B cell (primary cell): ENCODE measurements at regions not wholly inside any gene's neighbourhood (a gene's known extent, or its start where the extent isn't known, plus 50 kb on each side); places are given as distances from the start of the nearest gene placed in this dataset.

Experiments
- ATAC-seq: fragments of 200-7000 bp; cut with Tn5 transposase; one replicate; pipeline ENCODE4 v1.10.0; 2021; ENCODE audit warnings: low read depth, mild to moderate bottlenecking, moderate number of reproducible peaks, moderate library complexity
- CTCF ChIA-PET: fragments of 350-600 bp; sonication (Branson Sonifier 250); formaldehyde crosslinking; loops from one replicate; lab custom pipeline; 2021; ENCODE audit warnings: antibody characterized with exemption, inconsistent platforms; lab: Charles Lee
- POLR2A ChIA-PET: fragments of 350-600 bp; sonication (Branson Sonifier 250); formaldehyde crosslinking; loops from one replicate; lab custom pipeline; 2021; ENCODE audit warnings: antibody characterized with exemption; lab: Charles Lee
- DNase-seq: peaks from one replicate; pipeline ENCODE4 v3.0.0; 2013
- H2AFZ ChIP-seq: 2 replicates; pipeline ENCODE4 v1.6.1; 2012; ENCODE audit warnings: mild to moderate bottlenecking, low read depth, low read length; ENCODE audit not compliant: insufficient read depth, poor library complexity, severe bottlenecking
- H3K27ac ChIP-seq, 2 donors: 1 replicate in 1 of 2; 2 replicates in 1 of 2; pipeline ENCODE4 v1.5.1; 2012 to 2013; ENCODE audit warnings: low read length in 2 of 2, mild to moderate bottlenecking in 2 of 2, moderate library complexity in 1 of 2
- H3K27me3 ChIP-seq, 4 experiments: fragments of 200-600 bp in 1 of 4; sonication (generic) in 1 of 4; replicated peaks in 1 of 4; 1 replicate in 2 of 4; 2 replicates in 2 of 4; pipeline versions ENCODE4 v1.6.1 to v1.7.0; 2013 to 2016; ENCODE audit warnings: low read length in 3 of 4, mild to moderate bottlenecking in 2 of 4, mixed read lengths in 1 of 4, moderate library complexity in 1 of 4; ENCODE audit not compliant: insufficient read depth in 4 of 4, control insufficient read depth in 3 of 4; ENCODE audit errors: control extremely low read depth in 1 of 4
- H3K36me3 ChIP-seq, 2 experiments: replicated peaks in 1 of 2; 1 replicate in 1 of 2; 2 replicates in 1 of 2; pipeline versions ENCODE4 v1.6.1 to v1.7.1; 2013; ENCODE audit warnings: low read length in 1 of 2; ENCODE audit not compliant: insufficient read depth in 2 of 2, control insufficient read depth in 1 of 2; ENCODE audit errors: control extremely low read depth in 1 of 2, extremely low read depth in 1 of 2
- H3K4me1 ChIP-seq, 2 donors: fragments of 200-600 bp in 1 of 2; sonication (generic) in 1 of 2; 1 replicate in 1 of 2; 2 replicates in 1 of 2; pipeline versions ENCODE4 v1.5.1 to v1.6.1; 2013 to 2017; ENCODE audit warnings: low read length in 2 of 2; ENCODE audit not compliant: control insufficient read depth in 2 of 2, insufficient read depth in 2 of 2
- H3K4me2 ChIP-seq: replicated peaks from 2 replicates; pipeline ENCODE3; 2012; ENCODE audit warnings: mild to moderate bottlenecking, low read depth, low read length; ENCODE audit not compliant: poor library complexity, severe bottlenecking
- H3K4me3 ChIP-seq, 5 experiments: fragments of 200-600 bp in 1 of 5; sonication (generic) in 1 of 5; 1 replicate in 3 of 5; 2 replicates in 2 of 5; pipeline versions ENCODE4 v1.5.1 to v1.7.0; 2011 to 2016; ENCODE audit warnings: low read length in 4 of 5, mild to moderate bottlenecking in 4 of 5, low read depth in 2 of 5, control low read depth in 1 of 5, moderate library complexity in 1 of 5; ENCODE audit not compliant: insufficient read depth in 1 of 5; ENCODE audit errors: control extremely low read depth in 1 of 5, extremely low read depth in 1 of 5
- H3K79me2 ChIP-seq: fragments of 200-600 bp; sonication (generic); one replicate; pipeline ENCODE4 v1.6.0; 2016; ENCODE audit warnings: low read length; ENCODE audit not compliant: control insufficient read depth, insufficient read depth
- H3K9ac ChIP-seq: fragments of 200-600 bp; sonication (generic); 2 replicates; pipeline ENCODE4 v1.6.1; 2017; ENCODE audit warnings: mild to moderate bottlenecking, low read length, moderate library complexity
- H3K9me3 ChIP-seq, 3 donors: one replicate each; pipeline versions ENCODE4 v1.6.1 to v1.7.1; 2013; ENCODE audit warnings: low read length in 2 of 3; ENCODE audit not compliant: control insufficient read depth in 2 of 3, insufficient read depth in 1 of 3; ENCODE audit errors: control extremely low read depth in 1 of 3
- H4K20me1 ChIP-seq: 2 replicates; pipeline ENCODE4 v1.6.0; 2012; ENCODE audit warnings: mild to moderate bottlenecking, low read length; ENCODE audit not compliant: insufficient read depth, control insufficient read depth, poor library complexity, severe bottlenecking
- H3K27ac Mint-ChIP-seq: one replicate; pipeline ENCODE4 v1.8.0; 2021; ENCODE audit warnings: mixed read lengths
- H3K27me3 Mint-ChIP-seq: one replicate; pipeline ENCODE4 v1.8.0; 2021; ENCODE audit warnings: mixed read lengths
- H3K4me1 Mint-ChIP-seq: one replicate; pipeline ENCODE4 v1.8.0; 2021; ENCODE audit warnings: mixed read lengths
- H3K4me3 Mint-ChIP-seq: one replicate; pipeline ENCODE4 v1.8.0; 2021; ENCODE audit warnings: mixed read lengths
- H3K9me3 Mint-ChIP-seq: one replicate; pipeline ENCODE4 v1.8.0; 2022; ENCODE audit warnings: mixed read lengths; ENCODE audit not compliant: insufficient read depth
- CTCF ChIP-seq: fragments of 200-600 bp; IDR thresholded peaks from one replicate; pipeline ENCODE4 v1.8.0; 2022; ENCODE audit warnings: antibody characterized with exemption, mild to moderate bottlenecking
- EZH2 ChIP-seq: IDR thresholded peaks from 2 replicates; pipeline ENCODE4 v1.6.1; 2012; ENCODE audit warnings: borderline replicate concordance, low read depth, mild to moderate bottlenecking, moderate library complexity, low read length; ENCODE audit not compliant: insufficient read depth, poor library complexity, severe bottlenecking
- WGBS: methylation state at CpG from one replicate; pipeline ENCODE4 v1.1.5; 2013; ENCODE audit warnings: missing lambda C conversion rate; ENCODE audit not compliant: insufficient coverage; 5-methylcytosine and 5-hydroxymethylcytosine counted together
- intact Hi-C: fragments of 100-400 bp; cut with micrococcal nuclease; formaldehyde crosslinking; loops from one replicate; pipeline ENCODE4 v1.10.0; 2022

GRCh38 chr2:228630786-228631185 is 449.3 kb upstream of the SPHKAP start:
- WGBS, result 91% methylated on average over 2 of the region's 2 CpGs
- intact Hi-C loops, result no loop called here
- ATAC-seq, result no peak
- ChIA-PET CTCF (no interaction called here), POLR2A (no interaction called here)
- H3K27me3 ChIP-seq, result no peaks in the 10 kb centered on the region
- Mint-ChIP-seq H3K9me3 (peaks cover 9% of the 10 kb centered on the region), H3K27me3 (no peaks in the 10 kb centered on the region), H3K4me3 (no peak overlapping the region), H3K4me1 (no peaks in the 10 kb centered on the region), H3K27ac (no peak overlapping the region)
- no peak for DNase-seq
- TF ChIP-seq CTCF, result no peak
- TF ChIP-seq EZH2, result no peak
- H3K4me2 ChIP-seq, result no peak overlapping the region
- no peaks in the 10 kb centered on the region for H3K4me1 ChIP-seq
- no peak overlapping the region for H2AFZ ChIP-seq
- H3K36me3 ChIP-seq, result no peaks in the 10 kb centered on the region
- peaks cover 0 to 6% (median 0%) of the 10 kb centered on the region in 3 donors for H3K9me3 ChIP-seq
- no peak overlapping the region for H3K4me3 ChIP-seq
- no peak overlapping the region for H3K27ac ChIP-seq
- no peaks in the 10 kb centered on the region for H3K79me2 ChIP-seq
- no peak overlapping the region for H3K9ac ChIP-seq
- no peaks in the 10 kb centered on the region for H4K20me1 ChIP-seq

GRCh38 chr2:228629251-228629650 is 447.8 kb upstream of the SPHKAP start:
- Histone ChIP-seq H3K27ac (no peak overlapping the region), H3K4me3 (no peak overlapping the region), H2AFZ (no peak overlapping the region), H3K36me3 (no peaks in the 10 kb centered on the region), H3K4me2 (no peak overlapping the region), H3K4me1 (no peaks in the 10 kb centered on the region), H3K27me3 (no peaks in the 10 kb centered on the region), H4K20me1 (no peaks in the 10 kb centered on the region), H3K9ac (no peak overlapping the region), H3K79me2 (no peaks in the 10 kb centered on the region), H3K9me3 (peaks cover 0 to 3% (median 0%) of the 10 kb centered on the region in 3 donors)
- peaks cover 6% of the 10 kb centered on the region for H3K9me3 Mint-ChIP-seq
- no peaks in the 10 kb centered on the region for H3K27me3 Mint-ChIP-seq
- ChIA-PET CTCF (no interaction called here), POLR2A (no interaction called here)
- 75% methylated on average over 1 of the region's 1 CpG for WGBS
- no peak overlapping the region for H3K4me3 Mint-ChIP-seq
- no peak for TF ChIP-seq EZH2
- DNase-seq, result no peak
- no peak overlapping the region for H3K27ac Mint-ChIP-seq
- no peaks in the 10 kb centered on the region for H3K4me1 Mint-ChIP-seq
- intact Hi-C loops, result no loop called here
- ATAC-seq, result no peak
